ENCODE measurements at regions not wholly inside any gene's neighbourhood (a gene's known extent, or its start where the extent isn't known, plus 50 kb on each side); places are given as distances from the start of the nearest gene placed in this dataset.
"Not testable (repeated sequence)": the region's sequence is repeated elsewhere in the genome, so short reads cannot be mapped to it uniquely, and the experiment has no call there.

DNA sequence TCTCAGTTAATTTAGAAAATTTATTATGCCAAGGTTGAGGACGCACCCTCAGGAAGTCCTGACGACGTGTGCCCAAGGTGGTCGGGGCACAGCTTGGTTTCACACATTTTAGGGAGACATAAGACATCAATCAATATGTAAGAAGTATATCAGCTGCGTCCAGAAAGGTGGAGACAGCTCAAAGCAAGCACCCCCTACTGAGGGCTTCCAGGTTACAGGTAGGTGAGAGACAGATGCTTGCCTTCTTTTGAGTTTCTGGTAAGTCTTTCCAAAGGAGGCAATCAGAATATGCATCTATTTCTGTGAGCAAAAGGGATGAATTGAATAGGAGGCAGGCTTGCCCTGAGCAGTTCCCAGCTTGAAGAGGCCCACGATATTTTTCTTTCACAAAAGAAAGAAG, 614.3 kb downstream of the XPNPEP1 start:
- Histone ChIP-seq H4K20me1 (ENCODE audit: insufficient read depth, low read length) (no peaks in the 10 kb centered on the region), H3K9me2 (ENCODE audit: low read depth, low read length) (no peaks in the 10 kb centered on the region), H3K36me3 (ENCODE audit: insufficient read depth, low read length) (no peaks in the 10 kb centered on the region), H3K4me3 (ENCODE audit: low read depth, low read length, poor library complexity, severe bottlenecking) (no peak overlapping the region), H3K9ac (ENCODE audit: low read length) (no peak overlapping the region), H3K4me2 (ENCODE audit: low read length) (no peak overlapping the region), H3K9me3 (ENCODE audit: low read length) (no peaks in the 10 kb centered on the region), H2AFZ (ENCODE audit: low read length) (no peak overlapping the region), H3K27me3 (ENCODE audit: insufficient read depth, low read length) (no peaks in the 10 kb centered on the region), H3K4me1 (ENCODE audit: insufficient read depth, low read length, severe bottlenecking) (no peaks in the 10 kb centered on the region), H3K79me2 (ENCODE audit: insufficient read depth, low read length) (no peaks in the 10 kb centered on the region), H3K27ac (ENCODE audit: low read depth, low read length, poor library complexity, severe bottlenecking) (no peak overlapping the region), H3F3A (ENCODE audit: insufficient read depth, low read length) (no peaks in the 10 kb centered on the region)
- TF ChIP-seq EZH2 (IDR thresholded peaks at IDR 0.05; ENCODE audit: borderline replicate concordance, low read length): no peak
- TF ChIP-seq, protein P1, sequence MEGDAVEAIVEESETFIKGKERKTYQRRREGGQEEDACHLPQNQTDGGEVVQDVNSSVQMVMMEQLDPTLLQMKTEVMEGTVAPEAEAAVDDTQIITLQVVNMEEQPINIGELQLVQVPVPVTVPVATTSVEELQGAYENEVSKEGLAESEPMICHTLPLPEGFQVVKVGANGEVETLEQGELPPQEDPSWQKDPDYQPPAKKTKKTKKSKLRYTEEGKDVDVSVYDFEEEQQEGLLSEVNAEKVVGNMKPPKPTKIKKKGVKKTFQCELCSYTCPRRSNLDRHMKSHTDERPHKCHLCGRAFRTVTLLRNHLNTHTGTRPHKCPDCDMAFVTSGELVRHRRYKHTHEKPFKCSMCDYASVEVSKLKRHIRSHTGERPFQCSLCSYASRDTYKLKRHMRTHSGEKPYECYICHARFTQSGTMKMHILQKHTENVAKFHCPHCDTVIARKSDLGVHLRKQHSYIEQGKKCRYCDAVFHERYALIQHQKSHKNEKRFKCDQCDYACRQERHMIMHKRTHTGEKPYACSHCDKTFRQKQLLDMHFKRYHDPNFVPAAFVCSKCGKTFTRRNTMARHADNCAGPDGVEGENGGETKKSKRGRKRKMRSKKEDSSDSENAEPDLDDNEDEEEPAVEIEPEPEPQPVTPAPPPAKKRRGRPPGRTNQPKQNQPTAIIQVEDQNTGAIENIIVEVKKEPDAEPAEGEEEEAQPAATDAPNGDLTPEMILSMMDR (IDR thresholded peaks at IDR 0.05; ENCODE audit: low read length): no peak

DNA sequence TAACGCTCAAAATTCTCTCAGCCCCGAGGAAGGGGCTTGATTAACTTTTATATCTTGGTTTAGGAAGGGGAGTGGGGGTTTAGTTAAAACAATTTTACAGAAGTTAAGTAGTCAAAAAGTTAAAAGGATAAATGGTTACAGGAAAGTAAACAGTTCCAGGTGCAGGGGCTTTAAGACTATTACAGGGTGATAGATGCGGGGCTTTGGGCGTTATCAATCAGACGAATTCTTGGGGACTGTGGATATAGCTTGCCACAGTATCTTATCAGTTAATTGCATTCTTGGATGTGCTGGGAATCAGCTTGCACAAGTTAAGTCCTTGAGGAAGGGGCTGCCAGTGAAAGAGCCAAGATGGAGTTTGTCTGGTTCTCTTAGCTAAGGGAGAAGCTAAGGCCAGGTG, 616.2 kb downstream of the XPNPEP1 start:
- H2AFZ ChIP-seq (ENCODE audit: low read length): not testable (repeated sequence)

DNA sequence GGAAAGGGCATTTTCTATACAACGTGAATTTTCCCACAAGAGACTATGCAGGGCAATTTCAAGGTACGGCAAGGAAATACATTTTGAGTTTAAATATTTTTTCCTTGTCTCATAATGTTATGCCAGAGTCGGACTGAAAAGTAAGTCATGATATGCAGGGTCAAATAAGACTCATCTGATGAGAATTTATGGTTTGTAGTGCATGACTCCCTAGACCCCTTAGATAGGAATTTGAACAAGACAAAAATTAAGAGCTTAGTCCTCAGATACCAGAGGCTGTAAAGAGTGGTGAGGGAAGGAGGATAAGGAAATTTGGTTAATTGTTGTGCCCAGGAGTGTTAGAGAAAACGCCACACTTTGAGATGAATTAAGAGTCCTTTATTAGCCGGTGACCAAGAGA, 616.6 kb downstream of the XPNPEP1 start:
- Histone ChIP-seq H3F3A (ENCODE audit: insufficient read depth, low read length) (no peaks in the 10 kb centered on the region), H4K20me1 (ENCODE audit: insufficient read depth, low read length) (no peaks in the 10 kb centered on the region), H3K79me2 (ENCODE audit: insufficient read depth, low read length) (no peaks in the 10 kb centered on the region), H3K27me3 (ENCODE audit: insufficient read depth, low read length) (no peaks in the 10 kb centered on the region), H3K4me3 (ENCODE audit: low read depth, low read length, poor library complexity, severe bottlenecking) (no peak overlapping the region), H3K9me3 (ENCODE audit: low read length) (no peaks in the 10 kb centered on the region), H3K27ac (ENCODE audit: low read depth, low read length, poor library complexity, severe bottlenecking) (no peak overlapping the region), H3K36me3 (ENCODE audit: insufficient read depth, low read length) (no peaks in the 10 kb centered on the region), H3K4me1 (ENCODE audit: insufficient read depth, low read length, severe bottlenecking) (no peaks in the 10 kb centered on the region), H3K4me2 (ENCODE audit: low read length) (no peak overlapping the region), H2AFZ (ENCODE audit: low read length) (no peak overlapping the region), H3K9ac (ENCODE audit: low read length) (no peak overlapping the region), H3K9me2 (ENCODE audit: low read depth, low read length) (no peaks in the 10 kb centered on the region)
- TF ChIP-seq, protein P1 (IDR thresholded peaks at IDR 0.05; ENCODE audit: low read length): no peak
- no peak for TF ChIP-seq EZH2 (IDR thresholded peaks at IDR 0.05; ENCODE audit: borderline replicate concordance, low read length)

More for the DNA sequence above, 616.2 kb downstream of the XPNPEP1 start:
- not testable (repeated sequence) for H3F3A ChIP-seq (ENCODE audit: insufficient read depth, low read length); H3K9me3 ChIP-seq (ENCODE audit: low read length); H3K27ac ChIP-seq (ENCODE audit: low read depth, low read length, poor library complexity, severe bottlenecking); H4K20me1 ChIP-seq (ENCODE audit: insufficient read depth, low read length); H3K27me3 ChIP-seq (ENCODE audit: insufficient read depth, low read length); H3K9me2 ChIP-seq (ENCODE audit: low read depth, low read length); H3K4me2 ChIP-seq (ENCODE audit: low read length); H3K9ac ChIP-seq (ENCODE audit: low read length); H3K4me3 ChIP-seq (ENCODE audit: low read depth, low read length, poor library complexity, severe bottlenecking); H3K36me3 ChIP-seq (ENCODE audit: insufficient read depth, low read length); H3K4me1 ChIP-seq (ENCODE audit: insufficient read depth, low read length, severe bottlenecking); H3K79me2 ChIP-seq (ENCODE audit: insufficient read depth, low read length)

DNA sequence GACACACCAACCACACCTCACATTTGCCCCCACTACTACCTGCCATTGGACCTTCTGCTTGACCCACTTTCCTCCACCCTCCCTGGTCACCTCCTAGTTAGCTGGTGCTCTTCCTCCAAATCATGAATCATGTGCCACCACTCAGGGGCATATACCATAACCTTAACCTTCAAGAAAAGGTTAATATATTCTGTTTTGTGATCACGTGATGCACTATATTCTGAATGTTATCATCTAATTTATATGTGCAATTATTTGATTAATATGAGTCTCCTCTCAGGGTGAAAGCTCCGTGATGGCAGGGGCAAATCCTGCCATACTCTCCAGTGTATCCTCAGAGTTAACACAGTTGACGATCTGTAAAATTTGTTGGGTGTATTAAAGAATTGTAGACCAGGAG, 635.5 kb downstream of the XPNPEP1 start:
- no peaks in the 10 kb centered on the region for H3K79me2 ChIP-seq (ENCODE audit: insufficient read depth, low read length)
- H3K36me3 ChIP-seq (ENCODE audit: insufficient read depth, low read length): no peaks in the 10 kb centered on the region
- H3K9me3 ChIP-seq (ENCODE audit: low read length): no peaks in the 10 kb centered on the region
- H3K27ac ChIP-seq (ENCODE audit: low read depth, low read length, poor library complexity, severe bottlenecking): no peak overlapping the region
- H3K9ac ChIP-seq (ENCODE audit: low read length): no peak overlapping the region
- H2AFZ ChIP-seq (ENCODE audit: low read length): no peak overlapping the region
- no peak overlapping the region for H3K4me3 ChIP-seq (ENCODE audit: low read depth, low read length, poor library complexity, severe bottlenecking)
- H3K27me3 ChIP-seq (ENCODE audit: insufficient read depth, low read length): no peaks in the 10 kb centered on the region
- no peaks in the 10 kb centered on the region for H4K20me1 ChIP-seq (ENCODE audit: insufficient read depth, low read length)
- TF ChIP-seq EZH2 (IDR thresholded peaks at IDR 0.05; ENCODE audit: borderline replicate concordance, low read length): no peak
- TF ChIP-seq, protein P1 (IDR thresholded peaks at IDR 0.05; ENCODE audit: low read length): no peak
- H3F3A ChIP-seq (ENCODE audit: insufficient read depth, low read length): no peaks in the 10 kb centered on the region
- no peak overlapping the region for H3K4me2 ChIP-seq (ENCODE audit: low read length)
- H3K9me2 ChIP-seq (ENCODE audit: low read depth, low read length): no peaks in the 10 kb centered on the region
- H3K4me1 ChIP-seq (ENCODE audit: insufficient read depth, low read length, severe bottlenecking): no peaks in the 10 kb centered on the region

Measured in OCI-LY1 (cell line).